CD4-positive, CD25-positive, alpha-beta regulatory T cell (primary cell): ENCODE measurements at regions not wholly inside any gene's neighbourhood (a gene's known extent, or its start where the extent isn't known, plus 50 kb on each side); places are given as distances from the start of the nearest gene placed in this dataset.

Experiments used
- ATAC-seq, 2 donors: fragments of 150-1000 bp; cut with Tn5 transposase; one replicate each; pipeline ENCODE4 v1.10.0; 2021; ENCODE audit warnings: low read depth in 2 of 2, moderate number of reproducible peaks in 2 of 2, moderate library complexity in 1 of 2
- DNase-seq, 3 donors: peaks; one replicate each; pipeline versions ENCODE4 v3.0.0 to v3.0.0-alpha.2; 2012 to 2022; ENCODE audit warnings: mixed read lengths in 1 of 3
- H3K27ac ChIP-seq: one replicate; pipeline ENCODE4 v1.7.0; 2013; ENCODE audit warnings: mild to moderate bottlenecking, low read length; ENCODE audit not compliant: insufficient read depth, poor library complexity, severe bottlenecking
- H3K27me3 ChIP-seq: one replicate; pipeline ENCODE4 v1.7.0; 2013; ENCODE audit warnings: low read length; ENCODE audit not compliant: control insufficient read depth, insufficient read depth
- H3K36me3 ChIP-seq: one replicate; pipeline ENCODE4 v1.7.0; 2013; ENCODE audit warnings: mild to moderate bottlenecking, low read length, moderate library complexity; ENCODE audit not compliant: control insufficient read depth, insufficient read depth
- H3K4me1 ChIP-seq: 2 replicates; pipeline ENCODE4 v1.7.0; 2013; ENCODE audit warnings: mild to moderate bottlenecking, low read length; ENCODE audit not compliant: insufficient read depth, control insufficient read depth, poor library complexity, severe bottlenecking
- H3K4me3 ChIP-seq: one replicate; pipeline ENCODE4 v1.7.0; 2013; ENCODE audit warnings: low read depth, mild to moderate bottlenecking, low read length, moderate library complexity
- H3K9me3 ChIP-seq, 2 experiments: 1 replicate in 1 of 2; 2 replicates in 1 of 2; pipeline ENCODE4 v1.7.0; 2013; ENCODE audit warnings: low read length in 2 of 2, mild to moderate bottlenecking in 1 of 2, moderate library complexity in 1 of 2; ENCODE audit not compliant: control insufficient read depth in 2 of 2
- H3K27ac Mint-ChIP-seq, 3 donors: one replicate each; pipeline ENCODE4 v1.8.0; 2020 to 2022; ENCODE audit warnings: mild to moderate bottlenecking in 3 of 3, mixed read lengths in 3 of 3, moderate library complexity in 2 of 3
- H3K27me3 Mint-ChIP-seq: one replicate; pipeline ENCODE4 v1.8.0; 2022; ENCODE audit warnings: mild to moderate bottlenecking, mixed read lengths
- H3K36me3 Mint-ChIP-seq: one replicate; pipeline ENCODE4 v1.8.0; 2020; ENCODE audit warnings: mixed read lengths
- H3K4me1 Mint-ChIP-seq, 4 donors: one replicate each; pipeline ENCODE4 v1.8.0; 2020 to 2022; ENCODE audit warnings: mixed read lengths in 4 of 4, mild to moderate bottlenecking in 1 of 4
- H3K4me3 Mint-ChIP-seq, 4 donors: one replicate each; pipeline ENCODE4 v1.8.0; 2020 to 2022; ENCODE audit warnings: mild to moderate bottlenecking in 4 of 4, mixed read lengths in 4 of 4, moderate library complexity in 3 of 4
- H3K9me3 Mint-ChIP-seq, 7 donors: one replicate each; pipeline ENCODE4 v1.8.0; 2020 to 2022; ENCODE audit warnings: mixed read lengths in 7 of 7, mild to moderate bottlenecking in 3 of 7, moderate library complexity in 2 of 7

DNA sequence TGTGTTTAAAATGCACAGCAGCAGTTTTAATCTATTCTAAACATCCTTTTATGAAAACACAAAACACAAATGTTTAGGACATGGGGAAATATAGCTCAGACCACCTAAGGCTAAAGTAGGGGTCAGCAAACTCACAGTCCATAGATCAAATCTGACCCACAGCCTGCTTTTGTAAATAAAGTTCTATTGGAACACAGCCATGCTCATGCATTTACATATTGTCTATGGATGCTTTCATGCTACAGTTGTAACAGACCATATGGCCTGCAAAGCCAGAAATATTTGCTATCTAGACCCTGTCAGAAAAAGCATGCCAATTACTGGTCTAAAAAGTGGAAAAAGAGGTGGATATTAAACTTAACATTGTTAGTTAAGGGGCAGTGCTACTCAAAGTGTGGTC is 1105.4 kb upstream of the KLHL29 start:
- Mint-ChIP-seq H3K27ac (no peak overlapping the region), H3K9me3 (peaks cover 0 to 18% (median 4%) of the 10 kb centered on the region in 7 donors), H3K4me1 (peaks cover 0 to 5% (median 0%) of the 10 kb centered on the region in 4 donors), H3K27me3 (no peaks in the 10 kb centered on the region), H3K4me3 (no peak overlapping the region), H3K36me3 (no peaks in the 10 kb centered on the region)
- Histone ChIP-seq H3K9me3 (peaks cover 0 to 4% of the 10 kb centered on the region in 2 experiments), H3K36me3 (no peaks in the 10 kb centered on the region), H3K27me3 (no peaks in the 10 kb centered on the region), H3K4me3 (no peak overlapping the region), H3K27ac (no peak overlapping the region), H3K4me1 (no peaks in the 10 kb centered on the region)
- ATAC-seq (no peak), DNase-seq (no peak)

DNA sequence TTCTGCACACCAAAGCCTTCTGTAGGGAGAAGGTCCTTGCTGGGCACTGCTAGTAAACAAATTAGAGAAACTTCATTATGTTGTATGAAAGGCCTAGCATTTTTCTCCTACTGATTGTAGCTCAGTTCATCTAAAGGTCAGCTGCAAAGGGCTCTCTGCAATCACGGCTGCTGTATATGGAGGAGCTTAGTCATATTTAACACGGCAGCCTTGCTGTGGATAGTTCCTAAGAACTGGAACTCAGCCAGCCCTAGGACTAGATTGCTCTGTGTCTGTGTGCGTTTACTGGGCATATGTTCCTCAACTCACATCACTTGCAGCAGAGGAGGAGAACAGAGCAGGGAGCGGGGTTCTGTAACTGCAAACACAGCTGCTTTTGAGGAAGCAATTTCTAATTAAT is 1103.9 kb upstream of the KLHL29 start:
- H3K27ac ChIP-seq: no peak overlapping the region
- no peak overlapping the region for H3K4me3 ChIP-seq
- peaks cover 0 to 18% (median 4%) of the 10 kb centered on the region in 7 donors for H3K9me3 Mint-ChIP-seq
- H3K27ac Mint-ChIP-seq: no peak overlapping the region
- H3K4me1 Mint-ChIP-seq: peaks cover 0 to 5% (median 0%) of the 10 kb centered on the region in 4 donors
- no peaks in the 10 kb centered on the region for H3K27me3 Mint-ChIP-seq
- no peaks in the 10 kb centered on the region for H3K4me1 ChIP-seq
- H3K36me3 Mint-ChIP-seq: no peaks in the 10 kb centered on the region
- no peak for DNase-seq
- no peak for ATAC-seq
- no peak overlapping the region for H3K4me3 Mint-ChIP-seq
- no peaks in the 10 kb centered on the region for H3K27me3 ChIP-seq
- H3K36me3 ChIP-seq: no peaks in the 10 kb centered on the region
- H3K9me3 ChIP-seq: no peaks in the 10 kb centered on the region

DNA sequence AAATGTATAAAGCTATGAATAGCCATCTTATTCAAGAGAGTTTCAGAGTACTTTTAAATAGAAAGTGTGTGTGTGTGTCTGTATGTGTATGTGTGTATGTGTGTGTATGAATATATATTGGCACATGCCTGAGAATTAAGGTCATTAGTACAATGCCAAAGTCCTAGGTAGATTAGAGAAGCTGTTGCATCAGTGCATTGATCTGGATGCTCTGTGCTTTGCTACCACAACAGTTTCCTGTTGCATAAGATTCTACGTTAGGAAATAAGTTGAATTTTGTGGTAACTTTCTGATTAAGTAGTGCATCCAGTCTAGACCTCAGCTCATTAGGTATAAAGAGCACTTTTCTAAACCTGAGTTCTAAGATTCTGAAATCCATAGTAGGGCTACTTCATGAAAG is 1102.8 kb upstream of the KLHL29 start:
- Histone ChIP-seq H3K27me3 (no peaks in the 10 kb centered on the region), H3K4me1 (no peaks in the 10 kb centered on the region)
- no peak for ATAC-seq

DNA sequence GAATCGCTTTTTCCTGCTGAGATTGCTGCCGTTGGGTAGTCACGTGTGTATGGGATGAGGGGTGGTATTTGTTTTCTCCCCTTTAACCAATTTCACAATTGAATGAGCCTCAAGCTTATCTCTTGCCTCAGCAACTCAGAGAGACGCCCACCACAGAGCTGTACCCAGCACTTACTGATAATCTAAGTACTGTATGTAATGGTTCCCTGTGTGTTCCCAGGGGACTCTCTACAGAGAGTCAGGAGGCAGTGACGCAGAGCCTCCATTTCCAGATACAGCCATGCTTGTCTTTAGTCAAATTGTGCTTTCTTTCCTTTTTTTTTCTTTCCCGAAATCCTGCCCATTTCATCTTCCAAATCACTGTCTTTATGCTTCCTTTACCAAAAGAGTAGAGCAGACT is 1102.1 kb upstream of the KLHL29 start:
- no peaks in the 10 kb centered on the region for H3K36me3 ChIP-seq
- no peak overlapping the region for H3K27ac ChIP-seq
- H3K27me3 ChIP-seq: no peaks in the 10 kb centered on the region
- DNase-seq (no peak), ATAC-seq (no peak)
- H3K36me3 Mint-ChIP-seq: no peaks in the 10 kb centered on the region
- no peak overlapping the region for H3K27ac Mint-ChIP-seq
- no peak overlapping the region for H3K4me3 ChIP-seq
- H3K4me1 ChIP-seq: no peaks in the 10 kb centered on the region
- H3K27me3 Mint-ChIP-seq: no peaks in the 10 kb centered on the region
- H3K4me3 Mint-ChIP-seq: no peak overlapping the region
- H3K9me3 ChIP-seq: no peaks in the 10 kb centered on the region
- peaks cover 0 to 5% (median 0%) of the 10 kb centered on the region in 4 donors for H3K4me1 Mint-ChIP-seq
- H3K9me3 Mint-ChIP-seq: peaks cover 1 to 12% (median 3%) of the 10 kb centered on the region in 7 donors

More for the DNA sequence above, 1102.8 kb upstream of the KLHL29 start:
- H3K9me3 ChIP-seq: no peaks in the 10 kb centered on the region
- peaks cover 0 to 5% (median 0%) of the 10 kb centered on the region in 4 donors for H3K4me1 Mint-ChIP-seq
- H3K27me3 Mint-ChIP-seq: no peaks in the 10 kb centered on the region
- H3K36me3 Mint-ChIP-seq: no peaks in the 10 kb centered on the region
- no peaks in the 10 kb centered on the region for H3K36me3 ChIP-seq
- H3K4me3 ChIP-seq: no peak overlapping the region
- H3K4me3 Mint-ChIP-seq: no peak overlapping the region
- no peak overlapping the region for H3K27ac Mint-ChIP-seq
- DNase-seq: no peak
- no peak overlapping the region for H3K27ac ChIP-seq
- peaks cover 1 to 12% (median 3%) of the 10 kb centered on the region in 7 donors for H3K9me3 Mint-ChIP-seq

DNA sequence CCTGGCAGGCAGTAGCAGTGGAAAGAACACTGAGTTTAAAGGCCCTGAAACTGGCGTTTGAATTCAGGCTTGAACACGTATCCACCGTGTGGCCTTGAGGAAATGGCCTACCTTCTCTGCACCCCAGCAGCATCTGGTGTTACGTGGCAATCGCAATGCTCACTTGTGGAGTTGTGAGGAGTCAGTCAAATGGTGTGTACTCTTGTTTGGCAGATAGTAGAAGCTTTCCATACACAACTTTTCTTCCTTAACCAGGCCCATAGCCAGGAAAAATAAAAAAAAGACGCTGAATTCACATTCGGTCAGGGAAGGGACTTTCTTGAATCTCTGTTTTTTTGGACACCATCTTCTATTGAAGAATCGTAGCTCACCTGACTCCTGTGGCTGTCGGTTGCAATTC is 1101.5 kb upstream of the KLHL29 start:
- Mint-ChIP-seq H3K4me3 (no peak overlapping the region), H3K27ac (no peak overlapping the region), H3K36me3 (no peaks in the 10 kb centered on the region), H3K9me3 (peaks cover 1 to 15% (median 3%) of the 10 kb centered on the region in 7 donors), H3K4me1 (peaks cover 0 to 5% (median 0%) of the 10 kb centered on the region in 4 donors), H3K27me3 (no peaks in the 10 kb centered on the region)
- Histone ChIP-seq H3K27ac (no peak overlapping the region), H3K27me3 (no peaks in the 10 kb centered on the region), H3K9me3 (no peaks in the 10 kb centered on the region), H3K4me3 (no peak overlapping the region), H3K4me1 (no peaks in the 10 kb centered on the region), H3K36me3 (no peaks in the 10 kb centered on the region)
- ATAC-seq: no peak
- DNase-seq: no peak

DNA sequence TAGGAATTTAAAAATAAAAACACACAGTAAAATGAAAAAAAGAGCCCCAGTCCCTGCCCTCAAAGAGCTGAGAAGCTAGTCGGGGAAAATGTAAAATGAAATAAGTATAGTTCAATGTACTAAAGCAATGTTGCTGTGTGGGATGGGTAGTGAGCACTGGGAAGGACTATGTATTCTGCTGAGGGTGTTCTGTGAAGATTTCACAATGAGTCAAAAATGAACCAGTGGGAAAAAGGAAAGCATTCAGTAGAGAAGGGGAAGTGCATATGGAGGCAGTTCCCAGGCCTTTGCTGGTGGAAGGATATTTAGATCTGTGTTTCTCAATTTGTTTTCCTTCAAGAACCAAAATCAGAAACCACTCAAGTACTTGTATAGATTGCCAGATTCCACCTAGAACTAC is 1094.7 kb upstream of the KLHL29 start:
- H3K4me3 ChIP-seq: no peak overlapping the region
- no peaks in the 10 kb centered on the region for H3K4me1 ChIP-seq
- H3K36me3 Mint-ChIP-seq: no peaks in the 10 kb centered on the region
- H3K27me3 Mint-ChIP-seq: no peaks in the 10 kb centered on the region
- H3K36me3 ChIP-seq: no peaks in the 10 kb centered on the region
- H3K9me3 Mint-ChIP-seq: peaks cover 0 to 16% (median 6%) of the 10 kb centered on the region in 7 donors
- H3K4me3 Mint-ChIP-seq: no peak overlapping the region
- no peak overlapping the region for H3K27ac ChIP-seq
- DNase-seq (no peak), ATAC-seq (no peak)
- no peaks in the 10 kb centered on the region for H3K4me1 Mint-ChIP-seq
- H3K9me3 ChIP-seq: no peaks in the 10 kb centered on the region
- H3K27me3 ChIP-seq: no peaks in the 10 kb centered on the region
- H3K27ac Mint-ChIP-seq: no peak overlapping the region

DNA sequence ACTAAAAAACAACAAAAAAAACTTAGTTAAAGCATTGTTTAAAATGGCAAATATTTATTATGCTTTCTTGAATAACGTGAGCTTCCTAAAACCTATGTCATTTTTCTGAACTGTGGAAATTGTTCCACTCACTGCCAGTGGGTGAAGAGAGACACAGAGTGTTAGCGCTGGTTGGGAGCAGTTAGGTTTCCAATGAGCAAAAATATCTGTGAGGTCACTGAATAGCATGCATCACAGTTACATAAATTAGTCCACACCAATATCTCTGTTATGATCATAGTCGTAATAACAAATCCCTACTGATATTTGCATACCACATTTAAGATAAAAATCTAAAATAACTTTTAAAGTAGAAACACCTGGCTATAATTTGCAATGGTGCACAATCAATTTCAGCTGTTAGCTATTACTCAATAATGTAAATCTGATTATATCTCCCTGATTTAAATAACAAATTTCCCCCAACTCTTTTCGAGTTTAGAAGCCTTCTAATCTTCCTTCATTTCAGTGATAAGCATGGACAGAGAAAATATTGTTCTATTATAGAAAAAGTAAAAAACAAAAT is 1094.0 kb upstream of the KLHL29 start:
- H3K9me3 ChIP-seq: no peaks in the 10 kb centered on the region
- H3K27ac ChIP-seq: no peak overlapping the region
- no peak overlapping the region for H3K4me3 Mint-ChIP-seq
- no peaks in the 10 kb centered on the region for H3K4me1 Mint-ChIP-seq
- ATAC-seq: no peak
- peaks cover 0 to 16% (median 6%) of the 10 kb centered on the region in 7 donors for H3K9me3 Mint-ChIP-seq
- DNase-seq: no peak
- no peaks in the 10 kb centered on the region for H3K27me3 ChIP-seq
- H3K36me3 Mint-ChIP-seq: no peaks in the 10 kb centered on the region
- no peaks in the 10 kb centered on the region for H3K36me3 ChIP-seq
- no peaks in the 10 kb centered on the region for H3K27me3 Mint-ChIP-seq
- no peaks in the 10 kb centered on the region for H3K4me1 ChIP-seq
- no peak overlapping the region for H3K4me3 ChIP-seq
- no peak overlapping the region for H3K27ac Mint-ChIP-seq

DNA sequence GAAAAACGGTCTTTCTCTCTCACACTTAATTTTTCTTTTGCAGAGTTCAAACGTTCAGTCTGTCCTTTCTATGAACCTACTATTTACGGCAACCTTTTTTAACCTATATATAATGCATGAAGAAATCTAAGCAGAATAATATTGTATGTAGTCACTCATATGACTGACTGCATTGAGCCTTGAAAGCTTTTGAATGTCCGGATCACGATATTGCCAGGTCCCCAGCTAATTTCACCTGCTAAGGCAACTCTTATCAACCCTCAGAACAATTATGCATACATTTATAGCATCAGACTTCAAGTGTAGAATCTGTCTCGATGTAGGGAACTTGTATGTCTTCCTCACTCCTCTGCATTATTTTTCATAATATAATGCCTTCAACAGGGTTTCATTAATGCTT is 1083.8 kb upstream of the KLHL29 start:
- no peak for DNase-seq

More for the DNA sequence above, 1083.8 kb upstream of the KLHL29 start:
- H3K4me3 Mint-ChIP-seq: no peak overlapping the region
- peaks cover 0 to 28% (median 3%) of the 10 kb centered on the region in 7 donors for H3K9me3 Mint-ChIP-seq
- no peaks in the 10 kb centered on the region for H3K36me3 ChIP-seq
- no peaks in the 10 kb centered on the region for H3K36me3 Mint-ChIP-seq
- H3K4me3 ChIP-seq: no peak overlapping the region
- H3K27ac Mint-ChIP-seq: no peak overlapping the region
- ATAC-seq: no peak
- H3K27me3 Mint-ChIP-seq: no peaks in the 10 kb centered on the region
- no peaks in the 10 kb centered on the region for H3K9me3 ChIP-seq
- no peak overlapping the region for H3K27ac ChIP-seq
- no peaks in the 10 kb centered on the region for H3K27me3 ChIP-seq
- H3K4me1 ChIP-seq: no peaks in the 10 kb centered on the region
- no peaks in the 10 kb centered on the region for H3K4me1 Mint-ChIP-seq
